Tongue (tissue), 1 donor: ENCODE measurements at regions not wholly inside any gene's neighbourhood (a gene's known extent, or its start where the extent isn't known, plus 50 kb on each side); places are given as distances from the start of the nearest gene placed in this dataset.
"Not testable (repeated sequence)": the region's sequence is repeated elsewhere in the genome, so short reads cannot be mapped to it uniquely, and the experiment has no call there.

Experiments used
- DNase-seq: peaks from one replicate; pipeline ENCODE4 v3.0.0-alpha.2; 2015

DNA sequence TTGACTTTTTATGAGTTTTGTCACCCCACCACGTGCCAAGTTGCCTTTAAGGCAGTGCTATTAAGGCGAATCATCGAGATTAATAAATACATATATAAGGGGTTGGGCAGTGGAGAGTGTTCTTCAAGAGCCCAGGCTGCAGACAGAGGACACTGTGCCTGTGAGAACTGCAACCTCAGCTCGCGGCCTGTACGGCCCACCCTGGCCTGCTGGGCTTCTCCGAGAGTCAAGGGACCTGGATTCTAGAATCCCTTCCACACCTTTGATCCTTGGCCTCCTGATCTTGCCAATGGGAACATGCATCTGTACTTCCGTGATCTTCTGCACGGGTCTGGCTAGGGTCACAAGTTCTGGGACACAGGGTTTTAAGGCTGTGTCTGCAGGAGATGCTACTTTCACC lies 54.5 kb downstream of the IRX5 start:
- DNase-seq = no peak

DNA sequence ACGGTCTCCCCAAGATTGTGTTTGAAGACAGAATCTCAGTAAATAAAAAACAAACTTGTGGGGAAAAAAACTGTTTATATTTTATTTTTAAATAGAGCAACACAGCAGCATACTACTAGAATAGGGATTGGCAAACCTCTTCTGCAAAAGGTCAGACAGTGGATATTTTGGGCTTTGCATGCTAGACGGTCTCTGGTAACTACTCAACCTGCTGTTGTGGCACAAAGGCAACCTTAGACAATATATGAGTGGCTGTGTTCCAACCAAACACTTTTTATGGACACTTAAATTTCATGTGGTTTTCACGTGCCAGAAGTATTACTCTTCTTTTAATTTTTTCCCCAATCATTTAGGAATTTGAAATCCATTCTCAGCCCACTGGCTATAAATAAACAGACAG lies 55.0 kb downstream of the IRX5 start:
- no peak for DNase-seq

GRCh38 chr16:54986409-54986808 lies 55.7 kb downstream of the IRX5 start:
- no peak for DNase-seq

- DNase-seq = no peak
These were observed 56.4 kb downstream of the IRX5 start for GRCh38 chr16:54987081-54987480.

- no peak for DNase-seq
These were observed 60.9 kb downstream of the IRX5 start for GRCh38 chr16:54991525-54991924.

- not testable (repeated sequence) for DNase-seq
These were observed 61.3 kb downstream of the IRX5 start for GRCh38 chr16:54991946-54992345.

DNA sequence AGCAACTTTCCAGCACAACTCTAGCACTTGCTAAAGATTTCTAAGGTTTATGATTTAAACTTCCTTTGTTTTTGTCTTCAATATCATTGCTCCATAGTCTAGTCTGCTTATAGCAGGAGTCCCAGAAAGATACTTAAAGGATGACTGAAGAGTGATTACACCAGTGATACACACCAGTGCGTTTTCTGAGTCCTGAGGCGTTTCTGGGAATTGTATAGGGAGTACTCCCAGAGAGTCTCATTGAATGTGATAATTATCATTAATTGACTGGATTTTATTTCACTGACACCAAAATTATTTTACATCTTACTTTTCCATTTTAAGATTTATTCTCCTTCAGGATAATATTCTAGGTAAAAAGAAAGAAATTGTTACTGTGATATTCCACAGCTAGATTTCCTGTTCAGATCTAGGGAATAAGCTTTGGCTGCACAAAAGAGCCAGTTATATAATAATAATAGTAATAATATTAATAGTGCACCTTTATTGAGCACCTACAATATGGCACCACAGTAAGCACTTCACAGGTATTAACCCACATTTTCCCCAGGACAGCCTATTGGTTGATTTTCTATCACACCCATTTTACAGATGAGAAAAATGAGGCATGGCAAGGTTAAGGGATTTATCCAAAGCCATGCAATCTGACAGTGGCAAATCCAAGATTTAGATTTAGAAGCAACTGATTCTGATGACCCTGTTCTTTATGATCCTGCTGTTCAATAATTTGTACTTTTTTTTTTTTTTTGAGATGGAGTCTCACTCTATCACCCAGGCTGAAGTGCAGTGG lies 62.6 kb downstream of the IRX5 start:
- DNase-seq = no peak

GRCh38 chr16:54996186-54996585 lies 65.5 kb downstream of the IRX5 start:
- no peak for DNase-seq

GRCh38 chr16:54998834-54999233 lies 68.2 kb downstream of the IRX5 start:
- DNase-seq = no peak

GRCh38 chr16:54999481-54999880 lies 68.8 kb downstream of the IRX5 start:
- DNase-seq = no peak

DNA sequence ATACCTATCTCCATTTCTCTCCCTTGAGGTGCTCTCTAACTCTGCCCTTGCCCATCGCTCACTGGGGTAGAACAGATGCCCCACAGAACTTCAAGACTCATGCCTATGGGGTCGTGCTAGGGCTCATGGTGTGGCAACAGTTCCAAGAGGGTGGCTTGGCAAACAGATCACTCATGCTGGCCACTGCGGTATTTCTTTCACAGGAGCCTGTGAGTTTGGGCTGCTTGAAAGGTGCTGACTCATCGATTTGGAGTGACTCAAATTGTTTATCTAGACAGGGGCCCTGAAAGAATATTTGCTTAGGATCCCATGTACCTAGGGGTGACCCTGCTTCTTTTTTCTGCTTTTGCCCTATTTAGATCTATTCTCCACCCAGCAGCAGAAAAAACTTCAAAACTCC lies 69.9 kb downstream of the IRX5 start:
- no peak for DNase-seq

GRCh38 chr16:55001931-55002330 lies 71.3 kb downstream of the IRX5 start:
- DNase-seq = no peak

- DNase-seq = no peak
These were observed 71.8 kb downstream of the IRX5 start for GRCh38 chr16:55002419-55002818.

DNA sequence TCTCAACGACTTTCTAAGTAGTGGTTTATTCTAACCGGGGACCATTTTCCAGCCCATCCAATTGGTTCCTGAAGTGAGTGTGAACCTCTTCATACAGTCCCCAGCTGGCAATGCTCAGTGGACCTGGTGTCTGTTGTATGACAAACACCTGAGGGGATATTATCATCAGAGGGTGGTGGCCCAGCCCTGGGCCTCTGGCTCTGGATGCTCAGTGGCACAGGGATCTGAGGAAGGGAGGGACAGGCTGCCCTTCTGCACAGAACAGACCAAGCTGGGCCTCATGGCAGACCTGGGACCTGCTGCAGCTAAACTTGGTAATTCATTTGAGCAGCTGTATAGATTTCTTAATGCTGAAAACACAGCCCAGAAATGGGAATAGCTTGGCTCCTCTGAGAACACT lies 72.6 kb downstream of the IRX5 start:
- no peak for DNase-seq

GRCh38 chr16:55003916-55004315 lies 73.3 kb downstream of the IRX5 start:
- DNase-seq = no peak

DNA sequence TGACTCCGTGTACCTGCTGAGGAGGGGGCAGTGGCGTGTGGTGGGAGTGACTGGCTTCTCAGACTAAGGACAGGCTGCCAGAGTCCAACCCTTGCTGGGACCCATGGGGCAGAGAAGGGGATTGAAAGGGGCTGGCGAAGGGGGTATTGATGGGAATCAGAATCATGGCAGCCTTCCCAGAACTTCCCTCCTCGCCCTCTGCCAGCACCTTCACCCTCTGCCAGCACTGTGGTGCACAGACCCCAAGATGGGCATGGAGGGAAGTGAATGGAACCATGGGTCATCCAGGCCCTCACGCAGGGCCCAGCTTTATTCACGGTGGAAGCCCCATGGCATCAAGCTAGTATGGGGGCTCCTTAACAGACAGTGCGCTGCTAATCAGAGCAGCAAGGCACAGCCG lies 76.8 kb downstream of the IRX5 start:
- no peak for DNase-seq

DNA sequence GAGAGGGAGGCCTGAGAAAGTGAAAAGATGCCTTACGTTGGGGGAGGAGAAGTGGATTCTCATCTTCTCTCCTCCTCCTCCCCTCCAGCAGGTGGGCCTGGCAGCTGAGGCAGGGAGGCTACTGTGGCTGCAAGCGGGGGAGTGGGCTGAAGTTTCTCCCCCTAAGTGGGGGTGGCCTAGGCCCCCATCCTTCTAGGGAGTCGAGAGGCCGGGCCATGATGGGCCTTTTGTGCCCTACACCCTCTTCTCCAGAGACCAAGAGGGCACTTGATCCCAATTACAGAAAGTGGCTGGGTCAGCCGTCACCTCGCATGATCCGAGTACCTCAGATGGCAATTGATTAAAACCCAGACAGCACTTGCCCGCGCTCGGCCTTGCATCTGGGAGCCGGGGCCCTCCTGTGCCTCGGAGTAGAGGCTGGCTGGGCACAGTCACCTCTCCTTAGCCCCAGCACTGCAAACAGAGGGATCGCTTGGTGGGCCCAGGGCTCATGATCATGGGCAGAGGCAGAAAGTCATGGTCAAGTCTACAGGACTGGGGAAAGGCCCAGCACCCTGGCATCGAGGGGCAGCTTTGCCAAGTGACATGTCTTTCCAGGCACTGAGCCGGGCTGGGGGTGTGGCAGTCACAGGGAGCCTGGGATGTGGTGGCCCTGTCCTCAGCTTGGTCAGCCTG lies 78.3 kb downstream of the IRX5 start:
- no peak for DNase-seq

DNA sequence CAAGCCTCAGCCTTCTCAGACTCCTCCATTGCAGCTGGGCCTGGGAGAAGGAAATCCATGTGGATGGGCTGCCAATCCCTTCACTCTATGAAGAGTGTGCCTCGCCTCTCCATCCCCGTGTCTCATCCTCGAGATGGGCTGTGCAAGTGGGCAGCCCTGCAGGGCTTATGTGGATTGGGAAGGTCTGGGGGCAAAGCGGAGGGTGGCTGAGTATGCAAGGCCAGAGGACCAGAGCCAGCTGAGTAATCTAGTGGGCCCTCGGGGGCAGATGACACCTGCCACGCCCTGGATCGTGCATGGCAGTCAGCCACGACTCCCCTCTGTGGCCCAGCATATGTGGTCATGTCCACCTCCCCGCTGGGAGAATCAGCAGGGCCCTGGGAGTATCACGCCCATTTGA lies 78.9 kb downstream of the IRX5 start:
- DNase-seq = no peak

DNA sequence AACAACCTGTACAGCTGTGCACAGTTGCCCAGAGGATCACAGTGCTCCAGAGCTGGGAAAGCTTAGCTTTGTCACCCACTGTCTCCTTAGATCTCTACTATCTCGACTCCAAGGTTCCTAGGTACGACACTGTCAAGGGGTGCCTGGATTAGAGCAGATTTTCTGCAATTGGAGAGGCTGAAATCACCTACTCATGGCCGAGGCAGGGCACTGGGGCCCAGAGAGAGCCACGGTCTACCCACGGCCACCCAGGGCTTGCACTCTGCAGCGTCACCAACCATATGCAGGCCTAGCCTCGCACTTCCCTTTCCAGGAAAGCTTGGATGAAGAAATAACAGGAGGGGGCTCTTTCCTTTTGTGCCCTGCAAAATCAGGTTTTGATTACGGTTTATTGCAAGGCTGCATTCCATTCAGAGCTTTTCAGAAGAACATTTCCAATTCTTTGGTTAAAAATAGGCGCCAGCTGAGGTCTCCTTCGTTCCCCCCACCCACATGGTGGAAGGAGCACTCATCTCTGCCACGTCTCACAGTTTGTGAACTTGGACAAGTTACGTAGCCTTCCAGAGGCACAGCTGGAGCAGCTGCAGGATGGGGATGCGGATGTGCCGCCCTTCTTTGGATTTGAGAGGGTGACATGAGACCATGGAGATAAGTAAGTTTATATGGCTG lies 80.0 kb downstream of the IRX5 start:
- DNase-seq = peak; percentile 72

DNA sequence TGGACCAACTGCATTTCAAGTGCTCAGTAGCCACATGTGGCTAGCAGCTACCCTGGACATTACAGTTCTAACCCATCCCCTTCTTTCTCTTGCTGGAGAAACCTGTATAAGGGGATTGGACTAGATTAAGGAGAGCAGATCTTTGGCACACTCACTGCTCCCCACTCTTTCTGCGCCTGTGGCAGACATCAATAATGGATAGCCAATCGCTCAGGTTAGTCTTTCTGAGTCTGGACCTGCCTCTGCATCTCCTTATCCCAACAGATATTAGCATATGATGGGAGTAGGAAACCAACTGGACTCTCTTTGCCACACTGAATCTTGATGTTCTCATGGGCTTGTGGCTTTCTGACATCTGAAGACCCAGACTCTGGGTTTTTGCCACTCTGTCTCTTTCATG lies 81.7 kb downstream of the IRX5 start:
- DNase-seq = no peak

GRCh38 chr16:55012793-55013192 lies 82.1 kb downstream of the IRX5 start:
- DNase-seq = no peak

DNA sequence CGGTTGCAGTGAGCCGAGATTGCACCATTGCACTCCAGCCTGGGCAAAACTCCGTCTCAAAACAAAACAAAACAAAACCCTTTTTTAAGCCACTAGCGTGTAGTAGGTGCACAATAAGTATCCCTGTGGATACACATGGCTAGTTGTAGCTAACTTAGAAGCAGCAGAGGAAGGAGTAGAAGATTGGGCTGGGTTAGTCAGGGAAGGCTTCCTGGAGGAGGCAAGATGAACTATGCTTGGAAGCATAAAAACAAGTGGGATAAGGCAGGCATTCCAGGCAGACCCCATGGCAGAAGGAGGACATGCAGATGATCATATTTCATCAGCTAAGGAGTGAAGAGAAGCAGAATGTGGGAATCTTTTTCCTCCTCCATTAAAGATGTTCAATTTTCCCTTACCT lies 83.4 kb downstream of the IRX5 start:
- no peak for DNase-seq

GRCh38 chr16:55015181-55015913 lies 84.7 kb downstream of the IRX5 start:
- DNase-seq = no peak
